Neuronal stem cell (in vitro differentiated cells): ENCODE measurements at regions not wholly inside any gene's neighbourhood (a gene's known extent, or its start where the extent isn't known, plus 50 kb on each side); places are given as distances from the start of the nearest gene placed in this dataset.

Experiments
- DNase-seq: peaks from one replicate; pipeline ENCODE4 v3.0.0-alpha.2; 2013; ENCODE audit warnings: low spot score
- H2AFZ ChIP-seq: one replicate; pipeline ENCODE4 v1.6.1; 2013; ENCODE audit warnings: mild to moderate bottlenecking, low read length, inconsistent platforms
- H2AK5ac ChIP-seq: 2 replicates; pipeline ENCODE4 v1.6.1; 2013; ENCODE audit warnings: low read depth, mild to moderate bottlenecking, inconsistent platforms, low read length, moderate library complexity, mixed read lengths
- H2BK120ac ChIP-seq: 2 replicates; pipeline ENCODE4 v1.6.1; 2013; ENCODE audit warnings: low read depth, mild to moderate bottlenecking, inconsistent platforms, low read length, moderate library complexity, mixed read lengths
- H2BK12ac ChIP-seq: one replicate; pipeline ENCODE4 v1.6.1; 2013; ENCODE audit warnings: low read length, inconsistent platforms
- H2BK15ac ChIP-seq: 2 replicates; pipeline ENCODE4 v1.6.1; 2013; ENCODE audit warnings: mild to moderate bottlenecking, low read length, inconsistent platforms, mixed read lengths
- H2BK5ac ChIP-seq: one replicate; pipeline ENCODE4 v1.6.1; 2013; ENCODE audit warnings: inconsistent platforms, mild to moderate bottlenecking, low read length, moderate library complexity
- H3K14ac ChIP-seq: one replicate; pipeline ENCODE4 v1.6.1; 2013; ENCODE audit warnings: low read length, inconsistent platforms
- H3K18ac ChIP-seq: 2 replicates; pipeline ENCODE4 v1.6.1; 2013; ENCODE audit warnings: low read length, inconsistent platforms
- H3K23ac ChIP-seq: 2 replicates; pipeline ENCODE4 v1.6.1; 2013; ENCODE audit warnings: low read depth, mild to moderate bottlenecking, mixed read lengths, low read length, inconsistent platforms; ENCODE audit not compliant: poor library complexity
- H3K27ac ChIP-seq: replicated peaks from 3 replicates; pipeline ENCODE4 v1.5.1; 2013; ENCODE audit warnings: low read length, inconsistent platforms
- H3K27me3 ChIP-seq, 3 experiments: 2 replicates each; pipeline ENCODE4 v1.6.1; 2013; ENCODE audit warnings: low read length in 3 of 3, mild to moderate bottlenecking in 2 of 3, inconsistent platforms in 1 of 3, low read depth in 1 of 3, mixed read lengths in 1 of 3, moderate library complexity in 1 of 3; ENCODE audit not compliant: control insufficient read depth in 3 of 3, insufficient read depth in 3 of 3
- H3K36me3 ChIP-seq, 2 donors: replicated peaks in 1 of 2; 2 replicates each; pipeline ENCODE4 v1.6.1; 2013; ENCODE audit warnings: low read length in 2 of 2; ENCODE audit not compliant: control insufficient read depth in 2 of 2, insufficient read depth in 2 of 2
- H3K4ac ChIP-seq: 2 replicates; pipeline ENCODE4 v1.6.1; 2013; ENCODE audit warnings: inconsistent platforms, mild to moderate bottlenecking, low read length, moderate library complexity
- H3K4me1 ChIP-seq, 2 donors: 1 replicate in 1 of 2; 2 replicates in 1 of 2; pipeline ENCODE4 v1.6.1; 2013; ENCODE audit warnings: low read length in 2 of 2, low read depth in 1 of 2; ENCODE audit not compliant: control insufficient read depth in 2 of 2, insufficient read depth in 1 of 2
- H3K4me2 ChIP-seq: one replicate; pipeline ENCODE4 v1.6.1; 2013; ENCODE audit warnings: mild to moderate bottlenecking, low read length, inconsistent platforms; ENCODE audit not compliant: insufficient read depth, poor library complexity, severe bottlenecking
- H3K4me3 ChIP-seq, 2 donors: 2 replicates each; pipeline ENCODE4 v1.5.1; 2013; ENCODE audit warnings: low read length in 2 of 2, mild to moderate bottlenecking in 2 of 2, inconsistent platforms in 1 of 2, moderate library complexity in 1 of 2
- H3K79me1 ChIP-seq: one replicate; pipeline ENCODE4 v1.6.1; 2013; ENCODE audit warnings: low read depth, mild to moderate bottlenecking, inconsistent platforms, low read length, moderate library complexity
- H3K9ac ChIP-seq: one replicate; pipeline ENCODE4 v1.6.1; 2013; ENCODE audit warnings: mild to moderate bottlenecking, low read depth, low read length, inconsistent platforms; ENCODE audit not compliant: poor library complexity
- H3K9me3 ChIP-seq, 2 donors: replicated peaks in 1 of 2; 2 replicates each; pipeline versions ENCODE3 to v1.6.1; 2013; ENCODE audit warnings: low read length in 2 of 2, mild to moderate bottlenecking in 2 of 2, inconsistent platforms in 1 of 2, low read depth in 1 of 2, mixed read lengths in 1 of 2, moderate library complexity in 1 of 2; ENCODE audit not compliant: control insufficient read depth in 2 of 2, insufficient read depth in 1 of 2
- H4K8ac ChIP-seq: one replicate; pipeline ENCODE4 v1.6.1; 2013; ENCODE audit warnings: low read depth, mild to moderate bottlenecking, inconsistent platforms, low read length, moderate library complexity
- H4K91ac ChIP-seq: one replicate; pipeline ENCODE4 v1.6.1; 2013; ENCODE audit warnings: low read length, low read depth, mild to moderate bottlenecking, inconsistent platforms; ENCODE audit not compliant: poor library complexity
- WGBS, 2 donors: extraction: QIAGEN DNeasy Blood & Tissue Kit; methylation state at CpG; one replicate each; pipeline ENCODE4 v1.1.7; 2013; ENCODE audit warnings: missing lambda C conversion rate in 2 of 2, mixed read lengths in 1 of 2; ENCODE audit not compliant: insufficient read length in 2 of 2, insufficient replicate concordance in 1 of 2; ENCODE audit errors: extremely low coverage in 2 of 2; 5-methylcytosine and 5-hydroxymethylcytosine counted together

DNA sequence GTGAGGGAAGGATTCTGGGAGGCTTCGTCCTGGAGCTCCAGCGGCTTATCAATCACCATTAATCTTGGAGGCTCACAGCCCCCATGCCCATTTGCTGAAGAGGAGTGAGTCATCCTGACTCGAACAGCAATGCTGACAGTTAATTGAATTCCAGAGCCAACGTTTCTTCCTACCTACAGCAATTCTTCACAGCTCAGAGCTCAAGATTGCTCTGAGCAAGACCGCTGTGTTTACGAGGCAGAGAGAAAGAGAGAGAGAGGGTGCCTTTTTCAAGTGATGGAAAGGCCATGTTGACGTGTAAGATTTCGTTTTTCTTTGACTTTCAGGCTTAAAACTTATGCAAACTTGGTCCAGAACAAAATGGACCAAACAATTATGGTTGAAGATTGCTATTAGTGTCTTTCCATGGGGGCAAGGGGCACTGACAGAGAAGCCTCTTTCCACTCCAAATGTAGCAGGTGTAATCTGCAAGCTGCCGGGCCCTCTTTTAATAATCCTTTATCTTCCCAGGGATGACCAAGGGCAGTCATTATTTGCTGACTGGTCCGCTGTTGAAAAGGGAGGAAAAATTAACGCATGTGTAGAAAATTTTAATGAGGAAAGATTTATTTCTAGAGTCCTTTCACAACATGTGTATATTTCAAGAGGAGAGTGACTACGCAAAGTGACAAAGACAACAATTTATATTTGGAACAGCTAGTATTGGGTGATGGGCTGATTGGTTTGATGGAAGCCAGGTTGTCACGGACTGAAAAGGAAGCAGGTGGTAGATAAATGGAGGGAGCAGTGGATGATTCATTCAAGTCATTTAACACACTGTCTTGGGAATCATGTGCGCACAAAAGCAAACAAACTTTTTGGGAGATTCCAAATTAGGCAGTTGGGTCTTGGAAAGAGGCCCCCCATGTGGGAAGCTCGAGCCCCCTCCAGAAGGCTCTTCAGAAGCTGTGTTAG lies 136.1 kb upstream of the IRF2BP2 start:
- Histone ChIP-seq H3K36me3 (no peaks in the 10 kb centered on the region), H3K14ac (no peak overlapping the region), H2BK5ac (no peak overlapping the region), H3K4ac (no peak overlapping the region), H3K4me2 (no peak overlapping the region), H3K4me3 (no peak overlapping the region), H4K8ac (no peak overlapping the region), H2AK5ac (no peak overlapping the region), H4K91ac (no peak overlapping the region), H3K79me1 (no peaks in the 10 kb centered on the region), H3K23ac (no peak overlapping the region), H2BK120ac (no peak overlapping the region), H2AFZ (peak overlapping the region; percentile 44), H3K4me1 (peaks cover 23 to 37% of the 10 kb centered on the region in 2 donors), H2BK12ac (no peak overlapping the region), H3K27me3 (peaks cover 0 to 2% (median 0%) of the 10 kb centered on the region in 3 experiments), H3K18ac (no peak overlapping the region), H3K27ac (no peak overlapping the region), H2BK15ac (no peak overlapping the region), H3K9me3 (no peaks in the 10 kb centered on the region), H3K9ac (no peak overlapping the region)
- WGBS, 2 donors = no CpG with 5 or more reads among the region's 15 CpGs
- no peak for DNase-seq

DNA sequence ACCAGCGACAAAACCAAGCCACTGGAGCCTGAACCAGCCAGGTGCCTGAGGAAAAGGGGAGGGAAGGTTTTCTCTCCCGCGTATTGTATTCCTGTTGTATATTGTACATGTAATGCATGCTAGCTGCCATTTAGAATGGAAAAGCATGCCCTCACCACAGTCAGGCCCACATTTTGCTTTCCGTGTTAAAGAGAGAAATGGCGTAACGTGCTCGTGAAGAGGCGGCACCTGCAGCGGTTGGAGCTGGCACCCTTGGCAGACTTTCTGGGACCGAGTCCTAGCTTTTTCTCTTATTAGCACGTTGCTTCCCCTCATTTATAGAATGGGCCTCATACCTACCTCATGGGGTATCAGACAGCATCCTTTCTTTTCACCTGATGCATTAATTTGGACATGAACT lies 135.3 kb upstream of the IRF2BP2 start:
- no CpG with 5 or more reads among the region's 11 CpGs for WGBS, 2 donors
- no peaks in the 10 kb centered on the region for H3K36me3 ChIP-seq
- DNase-seq = no peak
- no peak overlapping the region for H3K23ac ChIP-seq
- H4K8ac ChIP-seq = no peak overlapping the region
- H2AFZ ChIP-seq = no peak overlapping the region
- H3K18ac ChIP-seq = peak overlapping the region; percentile 54
- no peak overlapping the region for H3K14ac ChIP-seq
- H2BK15ac ChIP-seq = no peak overlapping the region
- no peaks in the 10 kb centered on the region for H3K9me3 ChIP-seq
- H3K27ac ChIP-seq = no peak overlapping the region
- no peak overlapping the region for H3K4me3 ChIP-seq
- peaks cover 21 to 32% of the 10 kb centered on the region in 2 donors for H3K4me1 ChIP-seq
- no peak overlapping the region for H3K4me2 ChIP-seq
- H2BK5ac ChIP-seq = no peak overlapping the region
- no peak overlapping the region for H2BK120ac ChIP-seq
- H3K9ac ChIP-seq = peak overlapping the region; percentile 33
- H3K27me3 ChIP-seq = peaks cover 0 to 2% (median 0%) of the 10 kb centered on the region in 3 experiments
- H4K91ac ChIP-seq = no peak overlapping the region
- no peak overlapping the region for H3K4ac ChIP-seq
- no peaks in the 10 kb centered on the region for H3K79me1 ChIP-seq
- H2AK5ac ChIP-seq = no peak overlapping the region
- H2BK12ac ChIP-seq = no peak overlapping the region

DNA sequence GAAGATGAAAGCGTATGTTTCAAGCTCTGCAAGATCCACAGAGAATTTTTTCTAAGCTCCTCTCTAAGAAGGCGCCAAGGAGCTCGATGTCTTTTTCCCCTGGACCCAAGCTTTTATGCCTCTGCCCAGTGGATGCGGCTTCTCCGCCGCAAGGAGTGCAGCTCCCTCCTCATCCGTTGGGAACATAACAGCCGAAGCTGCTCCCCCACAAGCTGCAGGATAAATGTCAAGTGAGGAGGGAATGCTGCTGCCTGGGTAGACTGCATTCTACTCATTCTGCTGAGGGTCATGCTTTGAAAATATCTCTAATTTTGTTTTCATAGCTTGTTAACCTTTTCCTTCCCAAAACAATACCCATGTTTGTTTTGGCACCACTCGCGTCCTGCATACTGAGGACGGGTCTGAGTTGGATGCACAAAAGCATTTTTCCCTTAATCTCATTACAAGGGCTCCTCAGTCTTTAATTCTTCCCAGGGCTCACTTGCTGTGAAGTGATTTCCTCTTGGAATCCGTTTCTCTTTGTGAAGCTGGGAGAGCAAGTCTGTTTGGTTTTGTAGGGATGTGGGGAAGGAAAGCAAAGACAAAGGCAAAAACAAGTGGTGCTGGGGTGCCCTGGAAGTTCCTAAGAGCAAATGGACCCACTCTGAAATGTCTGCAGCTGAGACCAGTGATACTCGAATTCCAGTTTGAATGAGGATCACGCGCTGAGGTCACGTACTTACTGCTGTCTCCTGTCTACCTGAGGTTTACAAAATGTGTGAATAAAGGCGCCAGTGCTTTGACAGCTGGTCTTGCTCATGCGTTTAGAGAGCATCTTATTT lies 134.0 kb upstream of the IRF2BP2 start:
- peak; percentile 86 for DNase-seq
- H3K9ac ChIP-seq = no peak overlapping the region

DNA sequence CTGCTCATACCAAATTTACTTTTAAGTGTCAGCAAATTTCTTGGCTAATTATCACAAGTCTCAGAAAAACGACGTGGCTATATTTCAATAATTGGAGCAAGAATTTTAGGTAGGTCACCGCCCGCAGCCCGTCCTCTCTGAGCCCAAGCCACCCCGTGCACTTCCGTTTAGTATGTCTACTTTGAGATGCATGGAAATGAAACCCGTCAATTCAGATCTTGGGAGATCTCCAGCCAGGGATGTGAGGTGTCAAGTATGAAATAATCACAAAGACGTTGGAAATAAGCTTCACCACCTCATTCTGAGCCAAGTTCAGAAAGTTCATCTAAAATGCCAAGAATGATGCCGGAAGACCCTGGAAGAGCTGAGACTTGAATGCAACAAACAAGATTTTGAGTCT lies 132.6 kb upstream of the IRF2BP2 start:
- H2BK15ac ChIP-seq = no peak overlapping the region
- no peak overlapping the region for H3K27ac ChIP-seq
- no peak overlapping the region for H2BK5ac ChIP-seq
- no peaks in the 10 kb centered on the region for H3K36me3 ChIP-seq
- no peak overlapping the region for H4K8ac ChIP-seq
- no peak overlapping the region for H3K14ac ChIP-seq
- no peak overlapping the region for H2BK12ac ChIP-seq
- no peak overlapping the region for H2AK5ac ChIP-seq
- H3K9ac ChIP-seq = no peak overlapping the region
- no peak overlapping the region for H3K4ac ChIP-seq
- H2BK120ac ChIP-seq = no peak overlapping the region
- no CpG with 5 or more reads among the region's 10 CpGs for WGBS, 2 donors
- no peaks in the 10 kb centered on the region for H3K79me1 ChIP-seq
- H4K91ac ChIP-seq = no peak overlapping the region
- H3K4me1 ChIP-seq = peaks cover 25 to 43% of the 10 kb centered on the region in 2 donors
- no peak overlapping the region for H3K4me3 ChIP-seq
- no peaks in the 10 kb centered on the region for H3K9me3 ChIP-seq
- H3K18ac ChIP-seq = peak overlapping the region; percentile 4
- H3K4me2 ChIP-seq = no peak overlapping the region
- peaks cover 0 to 2% (median 0%) of the 10 kb centered on the region in 3 experiments for H3K27me3 ChIP-seq
- no peak overlapping the region for H3K23ac ChIP-seq
- no peak overlapping the region for H2AFZ ChIP-seq
- no peak for DNase-seq

More for the DNA sequence above, 134.0 kb upstream of the IRF2BP2 start:
- Histone ChIP-seq H2BK15ac (no peak overlapping the region), H3K4me2 (peak overlapping the region; percentile 34), H3K18ac (no peak overlapping the region), H3K36me3 (no peaks in the 10 kb centered on the region), H3K9me3 (no peaks in the 10 kb centered on the region), H3K4me3 (no peak overlapping the region), H2BK120ac (no peak overlapping the region), H4K91ac (no peak overlapping the region), H3K23ac (no peak overlapping the region), H3K4ac (no peak overlapping the region), H2BK12ac (no peak overlapping the region), H4K8ac (no peak overlapping the region), H2BK5ac (no peak overlapping the region), H3K79me1 (no peaks in the 10 kb centered on the region), H3K4me1 (peaks cover 21 to 35% of the 10 kb centered on the region in 2 donors), H2AK5ac (no peak overlapping the region), H3K14ac (no peak overlapping the region), H3K27ac (peak overlapping the region; percentile 24), H3K27me3 (peaks cover 0 to 2% (median 0%) of the 10 kb centered on the region in 3 experiments), H2AFZ (peak overlapping the region; percentile 80)
- no CpG with 5 or more reads among the region's 18 CpGs for WGBS, 2 donors
